H1 (cell line): ENCODE measurements at regions not wholly inside any gene's neighbourhood (a gene's known extent, or its start where the extent isn't known, plus 50 kb on each side); places are given as distances from the start of the nearest gene placed in this dataset.

Experiments
- TF ChIP-seq, protein P1 (sequence below): fragments of 300-600 bp; sonication (generic); IDR thresholded peaks from 2 replicates; pipeline ENCODE4 v1.7.1; 2012; ENCODE audit warnings: low read length, moderate library complexity, mild to moderate bottlenecking, inconsistent platforms; ENCODE audit not compliant: insufficient replicate concordance

DNA sequence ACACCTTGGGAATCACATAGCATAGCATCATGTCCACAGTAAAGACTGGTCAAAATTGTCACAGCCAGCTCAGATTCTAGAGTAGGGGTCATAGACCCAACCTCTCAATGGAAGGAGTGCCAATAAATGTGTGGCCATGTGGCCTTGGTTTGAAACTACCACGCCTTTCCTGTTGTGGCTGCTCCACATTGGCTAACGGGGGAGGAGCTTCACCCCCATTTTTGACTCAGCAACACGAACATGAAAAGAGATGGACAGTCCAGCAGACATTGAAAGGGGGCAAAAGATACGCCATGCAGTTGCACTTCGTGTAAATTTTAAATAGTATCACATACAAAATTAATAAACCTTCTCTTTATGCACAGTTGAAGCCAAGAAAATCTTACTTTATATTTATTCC lies 78.4 kb upstream of the HIVEP3 start (continued):
- TF ChIP-seq, protein P1, sequence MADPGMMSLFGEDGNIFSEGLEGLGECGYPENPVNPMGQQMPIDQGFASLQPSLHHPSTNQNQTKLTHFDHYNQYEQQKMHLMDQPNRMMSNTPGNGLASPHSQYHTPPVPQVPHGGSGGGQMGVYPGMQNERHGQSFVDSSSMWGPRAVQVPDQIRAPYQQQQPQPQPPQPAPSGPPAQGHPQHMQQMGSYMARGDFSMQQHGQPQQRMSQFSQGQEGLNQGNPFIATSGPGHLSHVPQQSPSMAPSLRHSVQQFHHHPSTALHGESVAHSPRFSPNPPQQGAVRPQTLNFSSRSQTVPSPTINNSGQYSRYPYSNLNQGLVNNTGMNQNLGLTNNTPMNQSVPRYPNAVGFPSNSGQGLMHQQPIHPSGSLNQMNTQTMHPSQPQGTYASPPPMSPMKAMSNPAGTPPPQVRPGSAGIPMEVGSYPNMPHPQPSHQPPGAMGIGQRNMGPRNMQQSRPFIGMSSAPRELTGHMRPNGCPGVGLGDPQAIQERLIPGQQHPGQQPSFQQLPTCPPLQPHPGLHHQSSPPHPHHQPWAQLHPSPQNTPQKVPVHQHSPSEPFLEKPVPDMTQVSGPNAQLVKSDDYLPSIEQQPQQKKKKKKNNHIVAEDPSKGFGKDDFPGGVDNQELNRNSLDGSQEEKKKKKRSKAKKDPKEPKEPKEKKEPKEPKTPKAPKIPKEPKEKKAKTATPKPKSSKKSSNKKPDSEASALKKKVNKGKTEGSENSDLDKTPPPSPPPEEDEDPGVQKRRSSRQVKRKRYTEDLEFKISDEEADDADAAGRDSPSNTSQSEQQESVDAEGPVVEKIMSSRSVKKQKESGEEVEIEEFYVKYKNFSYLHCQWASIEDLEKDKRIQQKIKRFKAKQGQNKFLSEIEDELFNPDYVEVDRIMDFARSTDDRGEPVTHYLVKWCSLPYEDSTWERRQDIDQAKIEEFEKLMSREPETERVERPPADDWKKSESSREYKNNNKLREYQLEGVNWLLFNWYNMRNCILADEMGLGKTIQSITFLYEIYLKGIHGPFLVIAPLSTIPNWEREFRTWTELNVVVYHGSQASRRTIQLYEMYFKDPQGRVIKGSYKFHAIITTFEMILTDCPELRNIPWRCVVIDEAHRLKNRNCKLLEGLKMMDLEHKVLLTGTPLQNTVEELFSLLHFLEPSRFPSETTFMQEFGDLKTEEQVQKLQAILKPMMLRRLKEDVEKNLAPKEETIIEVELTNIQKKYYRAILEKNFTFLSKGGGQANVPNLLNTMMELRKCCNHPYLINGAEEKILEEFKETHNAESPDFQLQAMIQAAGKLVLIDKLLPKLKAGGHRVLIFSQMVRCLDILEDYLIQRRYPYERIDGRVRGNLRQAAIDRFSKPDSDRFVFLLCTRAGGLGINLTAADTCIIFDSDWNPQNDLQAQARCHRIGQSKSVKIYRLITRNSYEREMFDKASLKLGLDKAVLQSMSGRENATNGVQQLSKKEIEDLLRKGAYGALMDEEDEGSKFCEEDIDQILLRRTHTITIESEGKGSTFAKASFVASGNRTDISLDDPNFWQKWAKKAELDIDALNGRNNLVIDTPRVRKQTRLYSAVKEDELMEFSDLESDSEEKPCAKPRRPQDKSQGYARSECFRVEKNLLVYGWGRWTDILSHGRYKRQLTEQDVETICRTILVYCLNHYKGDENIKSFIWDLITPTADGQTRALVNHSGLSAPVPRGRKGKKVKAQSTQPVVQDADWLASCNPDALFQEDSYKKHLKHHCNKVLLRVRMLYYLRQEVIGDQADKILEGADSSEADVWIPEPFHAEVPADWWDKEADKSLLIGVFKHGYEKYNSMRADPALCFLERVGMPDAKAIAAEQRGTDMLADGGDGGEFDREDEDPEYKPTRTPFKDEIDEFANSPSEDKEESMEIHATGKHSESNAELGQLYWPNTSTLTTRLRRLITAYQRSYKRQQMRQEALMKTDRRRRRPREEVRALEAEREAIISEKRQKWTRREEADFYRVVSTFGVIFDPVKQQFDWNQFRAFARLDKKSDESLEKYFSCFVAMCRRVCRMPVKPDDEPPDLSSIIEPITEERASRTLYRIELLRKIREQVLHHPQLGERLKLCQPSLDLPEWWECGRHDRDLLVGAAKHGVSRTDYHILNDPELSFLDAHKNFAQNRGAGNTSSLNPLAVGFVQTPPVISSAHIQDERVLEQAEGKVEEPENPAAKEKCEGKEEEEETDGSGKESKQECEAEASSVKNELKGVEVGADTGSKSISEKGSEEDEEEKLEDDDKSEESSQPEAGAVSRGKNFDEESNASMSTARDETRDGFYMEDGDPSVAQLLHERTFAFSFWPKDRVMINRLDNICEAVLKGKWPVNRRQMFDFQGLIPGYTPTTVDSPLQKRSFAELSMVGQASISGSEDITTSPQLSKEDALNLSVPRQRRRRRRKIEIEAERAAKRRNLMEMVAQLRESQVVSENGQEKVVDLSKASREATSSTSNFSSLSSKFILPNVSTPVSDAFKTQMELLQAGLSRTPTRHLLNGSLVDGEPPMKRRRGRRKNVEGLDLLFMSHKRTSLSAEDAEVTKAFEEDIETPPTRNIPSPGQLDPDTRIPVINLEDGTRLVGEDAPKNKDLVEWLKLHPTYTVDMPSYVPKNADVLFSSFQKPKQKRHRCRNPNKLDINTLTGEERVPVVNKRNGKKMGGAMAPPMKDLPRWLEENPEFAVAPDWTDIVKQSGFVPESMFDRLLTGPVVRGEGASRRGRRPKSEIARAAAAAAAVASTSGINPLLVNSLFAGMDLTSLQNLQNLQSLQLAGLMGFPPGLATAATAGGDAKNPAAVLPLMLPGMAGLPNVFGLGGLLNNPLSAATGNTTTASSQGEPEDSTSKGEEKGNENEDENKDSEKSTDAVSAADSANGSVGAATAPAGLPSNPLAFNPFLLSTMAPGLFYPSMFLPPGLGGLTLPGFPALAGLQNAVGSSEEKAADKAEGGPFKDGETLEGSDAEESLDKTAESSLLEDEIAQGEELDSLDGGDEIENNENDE = no peak
